Activated CD4-positive, alpha-beta memory T cell treated with anti-CD3 and anti-CD28 coated beads, Interleukin-2, amount 10 ng/mL, durations not matched to agents 7 days and 5 days (primary cell): ENCODE measurements at regions not wholly inside any gene's neighbourhood (a gene's known extent, or its start where the extent isn't known, plus 50 kb on each side); places are given as distances from the start of the nearest gene placed in this dataset.
A peak's percentile ranks its signal among the peaks of the same experiment; 100 is the strongest.

Experiments
- CTCF ChIA-PET: fragments of 350-600 bp; sonication (Branson Sonifier 250); formaldehyde crosslinking; loops from one replicate; lab custom pipeline; 2021; ENCODE audit warnings: antibody characterized with exemption, inconsistent platforms; lab: Charles Lee
- POLR2A ChIA-PET: fragments of 350-600 bp; sonication (Branson Sonifier 250); formaldehyde crosslinking; loops from one replicate; lab custom pipeline; 2021; ENCODE audit warnings: antibody characterized with exemption; lab: Charles Lee
- DNase-seq: peaks from one replicate; pipeline ENCODE4 v3.0.0-alpha.2; 2020
- H3K27ac Mint-ChIP-seq: one replicate; pipeline ENCODE4 v1.8.0; 2021; ENCODE audit warnings: mild to moderate bottlenecking, mixed read lengths
- H3K27me3 Mint-ChIP-seq: one replicate; pipeline ENCODE4 v1.8.0; 2021; ENCODE audit warnings: mixed read lengths
- H3K36me3 Mint-ChIP-seq: one replicate; pipeline ENCODE4 v1.8.0; 2021; ENCODE audit warnings: low read depth, mixed read lengths
- H3K4me1 Mint-ChIP-seq: one replicate; pipeline ENCODE4 v1.8.0; 2021; ENCODE audit warnings: mixed read lengths
- H3K4me3 Mint-ChIP-seq: one replicate; pipeline ENCODE4 v1.8.0; 2021; ENCODE audit warnings: mild to moderate bottlenecking, mixed read lengths
- H3K9me3 Mint-ChIP-seq: one replicate; pipeline ENCODE4 v1.8.0; 2021; ENCODE audit warnings: mixed read lengths

- H3K27me3 Mint-ChIP-seq = peaks cover 13% of the 10 kb centered on the region
- ChIA-PET POLR2A (no interaction called here), CTCF (no interaction called here)
- peaks cover 6% of the 10 kb centered on the region for H3K9me3 Mint-ChIP-seq
- DNase-seq = no peak
- no peak overlapping the region for H3K27ac Mint-ChIP-seq
- H3K4me1 Mint-ChIP-seq = no peaks in the 10 kb centered on the region
- no peaks in the 10 kb centered on the region for H3K36me3 Mint-ChIP-seq
- no peak overlapping the region for H3K4me3 Mint-ChIP-seq
These were observed 108.7 kb upstream of the PFKP start for GRCh38 chr10:2958659-2959058.

GRCh38 chr10:2957785-2958184 lies 109.6 kb upstream of the PFKP start:
- Mint-ChIP-seq H3K9me3 (peaks cover 6% of the 10 kb centered on the region), H3K27me3 (peaks cover 18% of the 10 kb centered on the region), H3K4me3 (no peak overlapping the region), H3K36me3 (no peaks in the 10 kb centered on the region), H3K4me1 (no peaks in the 10 kb centered on the region), H3K27ac (no peak overlapping the region)
- CTCF ChIA-PET = no interaction called here
- DNase-seq = no peak
- POLR2A ChIA-PET = no interaction called here

- no peak for DNase-seq
- CTCF ChIA-PET = interaction anchor here (1.5 kb wide), 1 partner anchor 27 kb away, joined by 4 read pairs; no protein-coding TSS in a partner anchor
These were observed 112.3 kb upstream of the PFKP start for GRCh38 chr10:2955064-2955463.

GRCh38 chr10:2953495-2953894 lies 113.9 kb upstream of the PFKP start:
- Mint-ChIP-seq H3K4me3 (no peak overlapping the region), H3K27ac (no peak overlapping the region), H3K4me1 (peaks cover 27% of the 10 kb centered on the region), H3K9me3 (peaks cover 6% of the 10 kb centered on the region), H3K36me3 (no peaks in the 10 kb centered on the region), H3K27me3 (peaks cover 34% of the 10 kb centered on the region)
- no peak for DNase-seq
- ChIA-PET CTCF (interaction anchor here (1.5 kb wide), 1 partner anchor 25 kb away, joined by 4 read pairs; no protein-coding TSS in a partner anchor), POLR2A (no interaction called here)

More at GRCh38 chr10:2955064-2955463, 112.3 kb upstream of the PFKP start:
- no peak overlapping the region for H3K4me3 Mint-ChIP-seq
- no peak overlapping the region for H3K27ac Mint-ChIP-seq
- H3K9me3 Mint-ChIP-seq = peaks cover 6% of the 10 kb centered on the region
- H3K4me1 Mint-ChIP-seq = peaks cover 13% of the 10 kb centered on the region
- POLR2A ChIA-PET = no interaction called here
- no peaks in the 10 kb centered on the region for H3K36me3 Mint-ChIP-seq
- H3K27me3 Mint-ChIP-seq = peaks cover 28% of the 10 kb centered on the region

- H3K36me3 Mint-ChIP-seq = no peaks in the 10 kb centered on the region
- ChIA-PET CTCF (no interaction called here), POLR2A (interaction anchor here (0.8 kb wide), 1 partner anchor 221 kb away, joined by 3 read pairs; the partner anchor contains the start of gene PITRM1)
- H3K27me3 Mint-ChIP-seq = peaks cover 38% of the 10 kb centered on the region
- DNase-seq = no peak
- peaks cover 39% of the 10 kb centered on the region for H3K4me1 Mint-ChIP-seq
- no peak overlapping the region for H3K4me3 Mint-ChIP-seq
- peaks cover 3% of the 10 kb centered on the region for H3K9me3 Mint-ChIP-seq
- no peak overlapping the region for H3K27ac Mint-ChIP-seq
These were observed 116.0 kb upstream of the PFKP start for GRCh38 chr10:2951235-2951835.

GRCh38 chr10:2950546-2950945 lies 116.8 kb upstream of the PFKP start:
- H3K4me1 Mint-ChIP-seq = peaks cover 39% of the 10 kb centered on the region
- H3K36me3 Mint-ChIP-seq = no peaks in the 10 kb centered on the region
- H3K4me3 Mint-ChIP-seq = no peak overlapping the region
- H3K27ac Mint-ChIP-seq = no peak overlapping the region
- no peak for DNase-seq
- no peaks in the 10 kb centered on the region for H3K9me3 Mint-ChIP-seq
- POLR2A ChIA-PET = interaction anchor here (0.9 kb wide), 1 partner anchor 116 kb away, joined by 3 read pairs; no protein-coding TSS in a partner anchor
- CTCF ChIA-PET = no interaction called here
- peaks cover 39% of the 10 kb centered on the region for H3K27me3 Mint-ChIP-seq

- CTCF ChIA-PET = no interaction called here
- H3K9me3 Mint-ChIP-seq = no peaks in the 10 kb centered on the region
- peaks cover 39% of the 10 kb centered on the region for H3K4me1 Mint-ChIP-seq
- POLR2A ChIA-PET = interaction anchor here (0.9 kb wide), 1 partner anchor 116 kb away, joined by 3 read pairs; no protein-coding TSS in a partner anchor
- peak; percentile 48 for DNase-seq
- H3K36me3 Mint-ChIP-seq = no peaks in the 10 kb centered on the region
- peaks cover 37% of the 10 kb centered on the region for H3K27me3 Mint-ChIP-seq
- H3K4me3 Mint-ChIP-seq = no peak overlapping the region
- H3K27ac Mint-ChIP-seq = no peak overlapping the region
These were observed 117.4 kb upstream of the PFKP start for GRCh38 chr10:2949948-2950354.

GRCh38 chr10:2949221-2949947 lies 118.0 kb upstream of the PFKP start:
- no peak overlapping the region for H3K4me3 Mint-ChIP-seq
- no peak overlapping the region for H3K27ac Mint-ChIP-seq
- DNase-seq = no peak
- ChIA-PET CTCF (no interaction called here), POLR2A (no interaction called here)
- no peaks in the 10 kb centered on the region for H3K9me3 Mint-ChIP-seq
- H3K4me1 Mint-ChIP-seq = peaks cover 39% of the 10 kb centered on the region
- H3K36me3 Mint-ChIP-seq = no peaks in the 10 kb centered on the region
- peaks cover 36% of the 10 kb centered on the region for H3K27me3 Mint-ChIP-seq

GRCh38 chr10:2948127-2948854 lies 119.1 kb upstream of the PFKP start:
- ChIA-PET CTCF (interaction anchor here (1.6 kb wide), 1 partner anchor 20 kb away, joined by 7 read pairs; no protein-coding TSS in a partner anchor), POLR2A (no interaction called here)
- H3K27ac Mint-ChIP-seq = no peak overlapping the region
- no peaks in the 10 kb centered on the region for H3K9me3 Mint-ChIP-seq
- H3K4me1 Mint-ChIP-seq = peaks cover 39% of the 10 kb centered on the region
- no peaks in the 10 kb centered on the region for H3K36me3 Mint-ChIP-seq
- H3K27me3 Mint-ChIP-seq = peaks cover 33% of the 10 kb centered on the region
- no peak for DNase-seq
- H3K4me3 Mint-ChIP-seq = no peak overlapping the region

GRCh38 chr10:2944788-2945187 lies 122.6 kb upstream of the PFKP start:
- DNase-seq = no peak
- H3K27ac Mint-ChIP-seq = no peak overlapping the region
- H3K9me3 Mint-ChIP-seq = no peaks in the 10 kb centered on the region
- POLR2A ChIA-PET = no interaction called here
- CTCF ChIA-PET = no interaction called here
- H3K36me3 Mint-ChIP-seq = no peaks in the 10 kb centered on the region
- H3K4me3 Mint-ChIP-seq = no peak overlapping the region
- H3K27me3 Mint-ChIP-seq = peaks cover 33% of the 10 kb centered on the region
- H3K4me1 Mint-ChIP-seq = peaks cover 23% of the 10 kb centered on the region

- H3K4me1 Mint-ChIP-seq = peaks cover 18% of the 10 kb centered on the region
- no peak for DNase-seq
- H3K4me3 Mint-ChIP-seq = no peak overlapping the region
- H3K9me3 Mint-ChIP-seq = no peaks in the 10 kb centered on the region
- no peaks in the 10 kb centered on the region for H3K36me3 Mint-ChIP-seq
- ChIA-PET POLR2A (no interaction called here), CTCF (no interaction called here)
- H3K27ac Mint-ChIP-seq = no peak overlapping the region
- peaks cover 35% of the 10 kb centered on the region for H3K27me3 Mint-ChIP-seq
These were observed 123.3 kb upstream of the PFKP start for GRCh38 chr10:2943932-2944614.

GRCh38 chr10:2942938-2943337 lies 124.4 kb upstream of the PFKP start:
- DNase-seq = no peak
- POLR2A ChIA-PET = no interaction called here
- H3K27ac Mint-ChIP-seq = no peak overlapping the region
- peaks cover 6% of the 10 kb centered on the region for H3K4me1 Mint-ChIP-seq
- H3K27me3 Mint-ChIP-seq = peaks cover 39% of the 10 kb centered on the region
- H3K36me3 Mint-ChIP-seq = no peaks in the 10 kb centered on the region
- CTCF ChIA-PET = no interaction called here
- no peak overlapping the region for H3K4me3 Mint-ChIP-seq
- no peaks in the 10 kb centered on the region for H3K9me3 Mint-ChIP-seq

GRCh38 chr10:2938869-2939268 lies 128.5 kb upstream of the PFKP start:
- DNase-seq = no peak
- Mint-ChIP-seq H3K36me3 (no peaks in the 10 kb centered on the region), H3K4me3 (no peak overlapping the region), H3K4me1 (no peaks in the 10 kb centered on the region), H3K27ac (no peak overlapping the region), H3K27me3 (peaks cover 44% of the 10 kb centered on the region), H3K9me3 (no peaks in the 10 kb centered on the region)
- POLR2A ChIA-PET = no interaction called here
- CTCF ChIA-PET = no interaction called here
